ENCODE measurements at regions not wholly inside any gene's neighbourhood (a gene's known extent, or its start where the extent isn't known, plus 50 kb on each side); places are given as distances from the start of the nearest gene placed in this dataset.

DNA sequence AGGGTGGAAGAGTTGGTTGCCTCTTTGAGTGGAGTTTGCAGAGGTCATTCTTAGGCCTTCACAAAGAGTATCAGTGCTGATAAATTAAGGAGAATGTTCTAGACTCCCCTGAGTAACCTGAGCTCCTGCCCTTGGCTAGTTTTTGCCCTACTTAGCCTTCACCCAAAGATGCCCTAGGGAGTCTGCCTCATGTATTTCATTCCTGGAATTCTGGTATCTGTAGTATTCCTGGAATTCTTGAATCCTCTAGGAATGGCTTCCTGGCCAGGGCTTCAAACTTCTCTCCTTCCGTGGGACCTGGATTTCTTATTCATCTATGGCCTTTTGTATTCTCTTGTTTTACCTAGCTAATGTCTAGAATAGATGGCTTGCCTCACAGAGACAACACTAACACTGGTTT, 701.1 kb downstream of the NOVA1 start:
- no peak for DNase-seq
- Mint-ChIP-seq H3K36me3 (ENCODE audit: low read depth) (no peaks in the 10 kb centered on the region), H3K9me3 (peaks cover 8% of the 10 kb centered on the region), H3K27me3 (ENCODE audit: low read depth) (no peaks in the 10 kb centered on the region), H3K4me1 (ENCODE audit: low read depth) (no peaks in the 10 kb centered on the region), H3K27ac (no peak overlapping the region), H3K4me3 (no peak overlapping the region)
- intact Hi-C loops (cut with micrococcal nuclease) = no loop called here
- CTCF ChIA-PET = no interaction called here

DNA sequence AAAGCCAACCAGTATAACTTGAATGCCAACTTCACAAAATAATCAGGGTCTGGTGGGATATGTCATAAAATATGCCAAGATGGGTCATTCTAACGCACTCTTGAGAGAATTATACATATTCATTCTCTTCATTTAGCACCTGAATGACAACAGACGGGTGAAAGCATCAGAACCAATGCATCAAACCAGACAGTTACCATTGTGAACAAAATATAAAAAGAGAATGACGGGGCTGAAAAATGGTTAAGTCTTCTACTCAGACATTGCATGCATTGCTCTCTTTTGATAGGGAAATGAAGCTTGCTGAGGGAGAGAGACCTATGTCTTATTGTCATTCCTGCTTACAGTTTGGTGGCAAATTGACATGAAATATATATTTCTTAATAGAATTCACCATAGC, 702.1 kb downstream of the NOVA1 start:
- no peak for DNase-seq
- no peaks in the 10 kb centered on the region for H3K27me3 Mint-ChIP-seq (ENCODE audit: low read depth)
- peaks cover 2% of the 10 kb centered on the region for H3K9me3 Mint-ChIP-seq
- no peak overlapping the region for H3K4me3 Mint-ChIP-seq
- no peaks in the 10 kb centered on the region for H3K36me3 Mint-ChIP-seq (ENCODE audit: low read depth)
- no peaks in the 10 kb centered on the region for H3K4me1 Mint-ChIP-seq (ENCODE audit: low read depth)
- H3K27ac Mint-ChIP-seq = no peak overlapping the region
- intact Hi-C loops (cut with micrococcal nuclease) = no loop called here
- CTCF ChIA-PET = no interaction called here

DNA sequence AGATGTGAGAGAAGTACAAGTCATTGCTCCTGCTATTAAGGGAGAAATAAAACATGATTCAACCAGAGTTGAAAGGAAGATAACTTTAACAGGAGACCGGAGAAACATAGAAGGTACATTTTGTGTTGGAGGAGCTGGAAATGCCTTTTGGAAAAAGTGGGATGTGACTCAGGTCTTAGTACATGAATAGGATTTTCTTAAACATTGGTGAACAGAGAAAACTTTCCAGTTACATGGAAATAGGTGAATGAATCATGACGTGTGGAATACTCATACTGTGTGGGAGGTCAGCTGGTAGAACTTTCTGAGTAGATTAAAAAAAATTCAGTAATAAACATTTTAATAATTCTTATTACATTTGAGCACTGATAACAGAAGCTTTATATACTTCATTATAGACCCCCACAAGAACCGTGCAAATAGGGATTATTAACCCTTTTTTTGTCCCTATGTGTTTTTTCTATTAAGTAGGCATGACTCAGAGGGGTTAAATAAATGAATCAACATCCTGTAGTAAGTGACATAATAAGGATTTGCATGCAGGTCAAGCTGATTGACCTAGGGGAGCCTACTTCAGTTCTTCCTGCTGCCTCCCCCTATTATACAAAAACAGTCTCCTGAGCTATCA, 710.5 kb downstream of the NOVA1 start:
- no peaks in the 10 kb centered on the region for H3K27me3 Mint-ChIP-seq (ENCODE audit: low read depth)

DNA sequence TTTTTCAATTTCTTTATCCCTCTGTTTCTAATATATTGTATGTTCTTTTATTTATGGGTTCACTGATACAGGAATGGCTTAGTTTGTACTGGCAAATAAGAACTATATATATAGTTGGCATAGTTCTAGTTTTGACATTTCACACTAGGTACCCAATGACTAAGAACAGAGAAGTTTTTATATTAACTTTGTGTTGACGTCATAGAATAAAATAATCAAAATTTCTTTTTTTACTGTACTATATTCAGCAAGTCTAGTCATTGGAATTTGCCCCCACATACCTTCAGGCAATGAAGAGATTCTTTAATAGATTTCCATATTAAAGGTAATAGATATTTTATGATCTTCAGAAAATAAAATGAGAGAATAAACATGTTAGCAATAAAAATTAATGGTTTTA, 713.2 kb downstream of the NOVA1 start:
- Mint-ChIP-seq H3K36me3 (ENCODE audit: low read depth) (no peaks in the 10 kb centered on the region), H3K27ac (no peak overlapping the region), H3K9me3 (peaks cover 10% of the 10 kb centered on the region), H3K4me3 (no peak overlapping the region), H3K4me1 (ENCODE audit: low read depth) (no peaks in the 10 kb centered on the region), H3K27me3 (ENCODE audit: low read depth) (no peaks in the 10 kb centered on the region)
- CTCF ChIA-PET = no interaction called here
- intact Hi-C loops (cut with micrococcal nuclease) = no loop called here
- DNase-seq = no peak

More for the DNA sequence above, 710.5 kb downstream of the NOVA1 start:
- Mint-ChIP-seq H3K36me3 (ENCODE audit: low read depth) (no peaks in the 10 kb centered on the region), H3K4me1 (ENCODE audit: low read depth) (no peaks in the 10 kb centered on the region), H3K9me3 (peaks cover 6% of the 10 kb centered on the region), H3K4me3 (no peak overlapping the region), H3K27ac (no peak overlapping the region)
- no peak for DNase-seq
- CTCF ChIA-PET = no interaction called here
- intact Hi-C loops (cut with micrococcal nuclease) = no loop called here

DNA sequence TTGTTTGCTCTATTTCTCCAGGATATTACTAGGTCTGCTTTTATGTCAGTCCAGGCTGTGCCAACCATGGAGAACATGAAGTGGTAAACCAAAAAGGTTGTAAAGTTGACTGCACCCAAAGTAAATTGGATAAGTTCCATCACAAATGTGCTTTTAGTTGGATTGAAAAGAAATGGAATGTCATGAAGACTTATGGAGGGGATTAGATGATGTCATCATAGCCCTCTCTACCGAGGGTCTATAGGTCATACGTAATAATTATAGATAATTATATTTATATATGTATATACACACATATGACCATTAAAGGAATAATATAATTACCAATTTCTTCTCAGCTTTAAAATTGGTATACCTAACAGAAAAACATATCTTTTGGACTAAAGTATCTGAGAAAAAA, 714.9 kb downstream of the NOVA1 start:
- DNase-seq = no peak
- H3K27me3 Mint-ChIP-seq (ENCODE audit: low read depth) = no peaks in the 10 kb centered on the region
- H3K4me1 Mint-ChIP-seq (ENCODE audit: low read depth) = no peaks in the 10 kb centered on the region
- H3K4me3 Mint-ChIP-seq = no peak overlapping the region
- CTCF ChIA-PET = no interaction called here
- no peak overlapping the region for H3K27ac Mint-ChIP-seq
- peaks cover 10% of the 10 kb centered on the region for H3K9me3 Mint-ChIP-seq
- intact Hi-C loops (cut with micrococcal nuclease) = no loop called here
- H3K36me3 Mint-ChIP-seq (ENCODE audit: low read depth) = no peaks in the 10 kb centered on the region

DNA sequence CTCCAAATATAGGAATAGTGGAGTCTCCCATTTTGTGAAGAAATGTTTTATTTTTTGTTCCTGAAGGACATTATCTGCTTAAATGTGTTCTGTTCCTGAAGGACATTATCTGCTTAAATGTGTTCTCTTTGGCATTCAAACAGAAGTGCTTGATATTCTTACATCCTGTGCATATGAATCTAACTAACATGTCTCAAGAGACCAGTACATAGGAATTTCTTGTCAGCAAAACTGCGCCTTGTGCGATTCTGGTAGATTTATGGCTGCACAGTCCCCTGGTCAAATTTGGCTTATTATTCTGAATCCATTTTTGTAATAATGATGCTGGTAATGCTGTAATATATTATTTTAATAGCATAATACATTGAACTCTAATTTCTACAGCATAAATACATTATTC, 722.4 kb downstream of the NOVA1 start:
- CTCF ChIA-PET = no interaction called here
- Mint-ChIP-seq H3K4me1 (ENCODE audit: low read depth) (no peaks in the 10 kb centered on the region), H3K27me3 (ENCODE audit: low read depth) (no peaks in the 10 kb centered on the region), H3K9me3 (peaks cover 5% of the 10 kb centered on the region), H3K36me3 (ENCODE audit: low read depth) (no peaks in the 10 kb centered on the region), H3K4me3 (no peak overlapping the region), H3K27ac (no peak overlapping the region)
- DNase-seq = no peak
- intact Hi-C loops (cut with micrococcal nuclease) = no loop called here

DNA sequence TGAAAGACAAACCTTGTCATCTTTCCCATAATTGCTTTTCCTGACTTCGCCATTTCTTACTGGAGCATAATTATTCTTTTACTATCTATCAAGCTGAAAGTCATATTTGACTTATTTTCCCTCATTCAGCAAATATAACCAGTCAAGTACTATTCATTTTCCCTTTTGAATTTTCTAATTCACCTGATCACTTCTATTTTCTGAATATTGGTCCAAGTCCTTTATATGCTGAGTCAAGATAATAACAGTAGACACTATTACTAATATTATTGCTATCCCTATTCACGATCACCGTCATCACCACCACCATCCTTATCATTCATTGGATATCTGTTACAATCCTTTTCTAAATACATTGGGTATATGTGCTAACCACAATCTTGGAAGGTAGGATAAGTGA, 728.0 kb downstream of the NOVA1 start:
- CTCF ChIA-PET = interaction anchor here (0.6 to 0.7 kb wide), 2 partner anchors 9 to 890 kb away, joined by 3 to 4 read pairs; no protein-coding TSS in a partner anchor
- DNase-seq = no peak
- no peaks in the 10 kb centered on the region for H3K4me1 Mint-ChIP-seq (ENCODE audit: low read depth)
- H3K4me3 Mint-ChIP-seq = no peak overlapping the region
- no peaks in the 10 kb centered on the region for H3K36me3 Mint-ChIP-seq (ENCODE audit: low read depth)
- H3K9me3 Mint-ChIP-seq = peaks cover 6% of the 10 kb centered on the region
- intact Hi-C loops (cut with micrococcal nuclease) = no loop called here
- no peak overlapping the region for H3K27ac Mint-ChIP-seq
- no peaks in the 10 kb centered on the region for H3K27me3 Mint-ChIP-seq (ENCODE audit: low read depth)

DNA sequence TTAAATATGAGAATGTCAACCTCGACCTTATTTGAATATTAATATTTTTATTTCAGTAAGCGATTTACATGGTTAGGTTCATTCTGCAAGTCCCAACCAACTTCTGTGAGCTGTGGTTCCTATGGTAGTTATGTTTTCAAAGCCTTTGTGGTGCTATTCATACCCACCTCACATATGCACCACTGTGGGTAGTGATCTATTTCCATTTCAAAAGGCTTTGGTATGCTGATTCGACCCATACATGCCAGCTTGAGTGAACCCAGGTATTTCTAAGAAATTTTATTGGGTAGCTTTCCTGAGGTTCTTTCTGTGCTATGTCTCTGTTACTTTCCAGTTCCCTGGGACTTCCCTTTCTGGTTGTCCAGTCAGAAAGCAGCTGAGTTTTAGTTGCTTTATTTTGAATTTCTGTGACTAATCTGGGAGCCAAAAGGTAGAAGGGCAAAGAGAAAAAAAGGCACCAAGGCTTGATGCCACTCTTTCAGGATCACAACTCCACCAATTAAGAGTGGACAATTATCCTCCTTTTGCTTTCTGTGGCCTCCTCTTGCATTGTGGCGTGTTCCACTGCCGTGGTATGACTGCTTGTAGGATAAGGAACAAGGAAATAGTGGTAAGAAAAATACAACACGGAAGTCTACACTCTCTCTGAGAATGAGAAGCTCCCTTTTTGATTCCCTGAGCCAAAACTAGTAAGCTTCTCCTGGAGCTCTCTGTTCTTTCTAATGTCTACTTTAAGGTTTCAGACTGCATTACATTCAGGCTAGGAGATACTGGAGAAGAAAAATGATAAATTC, 729.1 kb downstream of the NOVA1 start:
- H3K27me3 Mint-ChIP-seq (ENCODE audit: low read depth) = no peaks in the 10 kb centered on the region
- CTCF ChIA-PET = no interaction called here

DNA sequence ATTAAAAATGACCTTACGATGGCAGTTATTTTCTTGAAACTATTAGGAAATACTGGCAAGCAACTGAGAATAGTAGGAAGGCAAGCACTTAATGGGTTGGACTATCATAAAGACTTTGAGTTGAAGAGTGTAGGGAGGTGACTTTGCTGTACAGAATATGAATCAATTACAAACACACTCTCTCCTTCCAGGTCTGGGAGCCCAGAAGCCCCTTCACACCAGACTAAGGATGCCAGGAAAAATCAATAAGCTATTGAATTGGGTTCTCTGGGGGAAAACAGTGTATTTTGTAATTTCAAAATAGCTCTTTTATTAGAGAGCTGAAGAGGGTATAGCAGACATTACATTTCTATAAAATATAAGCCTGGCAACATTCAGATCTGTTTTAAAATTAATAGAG, 736.4 kb downstream of the NOVA1 start:
- Mint-ChIP-seq H3K4me1 (ENCODE audit: low read depth) (no peaks in the 10 kb centered on the region), H3K4me3 (no peak overlapping the region), H3K27ac (no peak overlapping the region), H3K27me3 (ENCODE audit: low read depth) (no peaks in the 10 kb centered on the region), H3K9me3 (peaks cover 1% of the 10 kb centered on the region), H3K36me3 (ENCODE audit: low read depth) (peaks cover 1% of the 10 kb centered on the region)
- CTCF ChIA-PET = interaction anchor here (0.7 kb wide), 1 partner anchor 656 kb away, joined by 4 read pairs; no protein-coding TSS in a partner anchor
- DNase-seq = no peak
- intact Hi-C loops (cut with micrococcal nuclease) = no loop called here

More for the DNA sequence above, 729.1 kb downstream of the NOVA1 start:
- Mint-ChIP-seq H3K4me1 (ENCODE audit: low read depth) (no peaks in the 10 kb centered on the region), H3K9me3 (peaks cover 6% of the 10 kb centered on the region), H3K27ac (no peak overlapping the region), H3K4me3 (no peak overlapping the region), H3K36me3 (ENCODE audit: low read depth) (no peaks in the 10 kb centered on the region)
- intact Hi-C loops (cut with micrococcal nuclease) = no loop called here
- DNase-seq = no peak

DNA sequence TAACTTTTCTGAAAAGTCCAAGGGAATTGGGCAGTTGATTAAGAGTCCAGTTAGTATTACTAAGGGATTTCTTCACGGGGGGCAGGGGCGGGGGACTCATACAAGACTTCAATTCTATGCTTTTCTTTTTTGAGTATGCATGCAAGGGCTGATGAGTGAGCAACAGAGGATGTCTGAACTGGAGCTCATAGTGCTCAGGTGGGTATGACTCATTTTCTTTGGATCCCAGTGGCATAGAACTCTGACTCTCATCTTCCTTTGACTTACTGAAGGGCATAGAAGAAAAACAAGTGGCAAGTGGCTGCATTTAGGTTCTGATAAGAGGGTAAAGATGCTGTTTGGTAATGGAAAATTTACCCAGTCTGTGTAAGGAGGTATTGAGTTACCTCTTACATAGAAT, 749.2 kb downstream of the NOVA1 start:
- no peak overlapping the region for H3K27ac Mint-ChIP-seq
- peaks cover 4% of the 10 kb centered on the region for H3K9me3 Mint-ChIP-seq
- H3K4me3 Mint-ChIP-seq = no peak overlapping the region
- no peaks in the 10 kb centered on the region for H3K36me3 Mint-ChIP-seq (ENCODE audit: low read depth)
- no peaks in the 10 kb centered on the region for H3K4me1 Mint-ChIP-seq (ENCODE audit: low read depth)
- CTCF ChIA-PET = no interaction called here
- no peaks in the 10 kb centered on the region for H3K27me3 Mint-ChIP-seq (ENCODE audit: low read depth)
- intact Hi-C loops (cut with micrococcal nuclease) = no loop called here
- DNase-seq = no peak

DNA sequence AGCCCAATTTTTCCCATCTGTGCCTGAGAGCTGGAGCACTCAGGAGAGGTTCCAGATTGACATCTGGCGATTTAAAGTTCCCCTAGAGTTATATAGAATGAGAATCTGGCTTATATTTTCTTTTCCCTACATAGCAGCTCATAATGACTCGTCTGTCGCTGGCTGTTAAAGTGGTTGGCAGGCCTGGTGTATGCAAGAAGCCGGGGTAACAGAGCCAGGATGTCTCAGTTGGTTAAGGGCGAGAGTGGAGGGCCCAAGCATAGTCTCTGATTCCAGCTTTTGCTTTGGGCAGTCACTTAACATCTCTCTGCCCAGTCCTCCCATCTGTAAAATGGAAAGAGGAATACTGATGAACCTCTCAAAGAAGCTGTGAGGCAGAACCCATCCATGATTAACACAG, 751.6 kb downstream of the NOVA1 start:
- H3K36me3 Mint-ChIP-seq (ENCODE audit: low read depth) = no peaks in the 10 kb centered on the region
- no peak overlapping the region for H3K27ac Mint-ChIP-seq
- DNase-seq = no peak
- no peaks in the 10 kb centered on the region for H3K4me1 Mint-ChIP-seq (ENCODE audit: low read depth)
- no peak overlapping the region for H3K4me3 Mint-ChIP-seq
- intact Hi-C loops (cut with micrococcal nuclease) = no loop called here
- CTCF ChIA-PET = no interaction called here
- H3K9me3 Mint-ChIP-seq = peaks cover 4% of the 10 kb centered on the region
- no peaks in the 10 kb centered on the region for H3K27me3 Mint-ChIP-seq (ENCODE audit: low read depth)

DNA sequence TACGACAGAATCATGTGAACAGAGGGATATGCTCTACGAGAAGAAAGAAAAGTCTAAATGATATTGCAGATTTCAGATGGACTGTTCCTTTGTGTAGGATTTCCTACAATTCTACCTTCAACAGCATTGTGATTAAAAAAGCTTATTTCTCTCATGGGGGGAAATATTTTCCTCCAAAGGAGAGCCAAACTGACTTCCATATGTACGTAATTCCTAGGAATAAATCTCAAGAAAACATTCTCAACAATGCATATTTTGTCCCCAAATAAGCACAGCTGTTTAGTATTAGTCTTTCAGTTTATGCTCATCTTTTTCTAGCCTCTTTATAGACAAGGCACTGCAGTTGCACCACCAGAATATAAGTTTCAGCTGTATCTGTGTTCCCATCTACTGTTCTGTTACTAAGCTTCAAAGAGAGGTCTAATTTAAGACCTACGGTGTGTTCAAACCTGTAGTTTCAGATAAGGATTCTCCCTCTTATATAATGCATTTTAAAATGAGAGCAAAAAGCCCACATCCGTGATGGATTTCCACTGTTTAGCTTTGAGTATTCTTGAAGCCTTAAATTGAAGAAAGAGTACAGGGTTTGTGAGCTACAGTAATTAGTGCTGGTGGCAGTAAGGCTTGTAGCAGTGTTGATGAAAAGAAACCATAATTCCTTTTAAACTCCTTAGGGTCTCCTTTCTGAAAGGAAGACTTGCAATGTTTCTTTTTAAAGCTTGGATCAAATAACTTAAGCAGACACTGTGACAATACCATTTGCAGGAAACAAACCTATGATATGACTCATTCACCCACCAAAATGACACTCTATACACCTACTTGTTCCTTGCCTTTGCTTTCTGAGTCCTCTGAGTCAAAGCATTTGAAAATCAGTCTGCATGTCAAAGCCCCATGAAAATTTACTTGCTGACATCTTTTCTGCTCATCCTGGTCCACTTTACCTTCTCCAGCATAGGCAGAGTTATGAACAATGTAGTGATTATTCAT, 754.1 kb downstream of the NOVA1 start:
- Mint-ChIP-seq H3K36me3 (ENCODE audit: low read depth) (no peaks in the 10 kb centered on the region), H3K4me1 (ENCODE audit: low read depth) (no peaks in the 10 kb centered on the region), H3K4me3 (no peak overlapping the region), H3K27ac (no peak overlapping the region), H3K9me3 (peaks cover 6% of the 10 kb centered on the region), H3K27me3 (ENCODE audit: low read depth) (no peaks in the 10 kb centered on the region)
- intact Hi-C loops (cut with micrococcal nuclease) = no loop called here
- DNase-seq = no peak
- CTCF ChIA-PET = no interaction called here

Measured in activated naive CD4-positive, alpha-beta T cell treated with anti-CD3 and anti-CD28 coated beads for 36 hours (primary cell).